ENCODE measurements at regions not wholly inside any gene's neighbourhood (a gene's known extent, or its start where the extent isn't known, plus 50 kb on each side); places are given as distances from the start of the nearest gene placed in this dataset.

DNA sequence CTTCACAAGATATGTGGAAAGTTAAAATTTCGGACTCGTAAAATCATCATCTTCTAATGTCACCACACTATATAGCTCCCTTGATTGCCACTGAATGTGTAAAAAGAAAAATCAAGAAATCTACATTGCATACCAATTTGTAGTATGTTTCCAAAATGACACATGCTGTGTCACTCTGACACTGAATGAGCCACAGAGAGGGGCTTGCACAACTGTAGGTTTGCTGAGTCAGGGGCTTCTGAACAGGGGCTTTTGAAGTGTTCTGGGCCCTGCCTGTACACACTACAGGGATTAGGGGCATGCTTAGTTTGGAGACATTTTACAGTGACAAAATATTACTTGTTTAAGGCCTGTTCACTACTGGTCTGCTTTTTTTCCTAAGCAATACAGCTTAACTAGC lies 234.4 kb upstream of the GRAMD2B start:
- H3K4me1 ChIP-seq: no peaks in the 10 kb centered on the region
- TF ChIP-seq, protein P1, sequence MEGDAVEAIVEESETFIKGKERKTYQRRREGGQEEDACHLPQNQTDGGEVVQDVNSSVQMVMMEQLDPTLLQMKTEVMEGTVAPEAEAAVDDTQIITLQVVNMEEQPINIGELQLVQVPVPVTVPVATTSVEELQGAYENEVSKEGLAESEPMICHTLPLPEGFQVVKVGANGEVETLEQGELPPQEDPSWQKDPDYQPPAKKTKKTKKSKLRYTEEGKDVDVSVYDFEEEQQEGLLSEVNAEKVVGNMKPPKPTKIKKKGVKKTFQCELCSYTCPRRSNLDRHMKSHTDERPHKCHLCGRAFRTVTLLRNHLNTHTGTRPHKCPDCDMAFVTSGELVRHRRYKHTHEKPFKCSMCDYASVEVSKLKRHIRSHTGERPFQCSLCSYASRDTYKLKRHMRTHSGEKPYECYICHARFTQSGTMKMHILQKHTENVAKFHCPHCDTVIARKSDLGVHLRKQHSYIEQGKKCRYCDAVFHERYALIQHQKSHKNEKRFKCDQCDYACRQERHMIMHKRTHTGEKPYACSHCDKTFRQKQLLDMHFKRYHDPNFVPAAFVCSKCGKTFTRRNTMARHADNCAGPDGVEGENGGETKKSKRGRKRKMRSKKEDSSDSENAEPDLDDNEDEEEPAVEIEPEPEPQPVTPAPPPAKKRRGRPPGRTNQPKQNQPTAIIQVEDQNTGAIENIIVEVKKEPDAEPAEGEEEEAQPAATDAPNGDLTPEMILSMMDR (IDR thresholded peaks at IDR 0.05): no peak
- no peak for DNase-seq (ENCODE audit: low spot score in 2 of 2)
- WGBS: 98% methylated on average over 2 of the region's 2 CpGs
- H3K27me3 ChIP-seq: no peaks in the 10 kb centered on the region
- H3K27ac ChIP-seq: no peak overlapping the region
- H3K4me3 ChIP-seq: no peak overlapping the region
- H3K9me3 ChIP-seq: no peaks in the 10 kb centered on the region
- H3K36me3 ChIP-seq: no peaks in the 10 kb centered on the region

DNA sequence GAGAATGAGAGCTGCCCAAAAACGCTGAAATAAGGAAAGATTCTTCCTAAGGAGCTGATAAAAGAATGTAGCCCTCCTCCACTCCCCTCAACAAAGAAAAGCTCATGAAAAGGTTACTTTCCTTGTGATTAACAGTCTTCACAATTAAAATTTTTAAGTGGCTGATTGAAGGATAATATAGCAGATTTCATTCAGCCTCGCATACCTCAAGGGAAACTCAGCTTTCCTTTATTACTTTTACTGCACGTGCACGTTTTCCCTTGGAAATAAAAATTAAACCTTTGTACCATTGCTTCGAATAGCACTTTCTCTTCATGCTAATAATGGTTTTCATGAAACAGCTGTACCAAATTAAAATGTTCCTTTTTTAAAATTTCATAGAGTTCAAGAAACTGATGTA lies 234.0 kb upstream of the GRAMD2B start:
- H3K27me3 ChIP-seq: no peaks in the 10 kb centered on the region
- no peaks in the 10 kb centered on the region for H3K4me1 ChIP-seq
- H3K27ac ChIP-seq: no peak overlapping the region
- H3K4me3 ChIP-seq: no peak overlapping the region
- TF ChIP-seq POLR2AphosphoS5 (IDR thresholded peaks at IDR 0.05) (no peak), POLR2A (IDR thresholded peaks at IDR 0.05) (no peak), EP300 (IDR thresholded peaks at IDR 0.05) (no peak)
- TF ChIP-seq, protein P1 (IDR thresholded peaks at IDR 0.05): no peak
- H3K9me3 ChIP-seq: no peaks in the 10 kb centered on the region
- H3K36me3 ChIP-seq: no peaks in the 10 kb centered on the region
- no peak for DNase-seq (ENCODE audit: low spot score in 2 of 2)
- 63% methylated on average over 5 of the region's 5 CpGs for WGBS

DNA sequence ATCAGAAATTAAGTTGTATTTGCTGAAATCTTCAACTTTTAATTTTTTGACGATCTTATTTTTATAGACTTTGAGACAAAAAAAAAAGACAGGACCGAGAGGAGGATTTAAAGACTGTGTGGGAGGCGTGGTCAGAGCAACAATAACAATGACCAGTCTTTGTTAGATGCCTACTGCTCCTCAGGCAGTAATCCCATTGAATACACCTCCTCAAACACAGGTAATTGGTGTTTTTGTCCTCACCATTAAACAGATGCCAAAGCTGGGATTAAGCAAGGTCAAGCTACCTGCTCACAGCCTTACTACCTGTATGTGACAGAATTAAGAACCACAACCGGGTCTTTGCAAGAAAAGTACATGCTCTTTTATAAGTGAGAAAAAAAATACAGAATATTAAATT lies 233.3 kb upstream of the GRAMD2B start:
- Histone ChIP-seq H3K27ac (no peak overlapping the region), H3K4me3 (no peak overlapping the region), H3K4me1 (no peaks in the 10 kb centered on the region), H3K9me3 (no peaks in the 10 kb centered on the region), H3K36me3 (no peaks in the 10 kb centered on the region), H3K27me3 (no peaks in the 10 kb centered on the region)
- no peak for DNase-seq (ENCODE audit: low spot score in 2 of 2)
- TF ChIP-seq, protein P1 (IDR thresholded peaks at IDR 0.05): no peak
- no peak for TF ChIP-seq POLR2A (IDR thresholded peaks at IDR 0.05)
- no peak for TF ChIP-seq POLR2AphosphoS5 (IDR thresholded peaks at IDR 0.05)
- 80% methylated on average over 4 of the region's 4 CpGs for WGBS

DNA sequence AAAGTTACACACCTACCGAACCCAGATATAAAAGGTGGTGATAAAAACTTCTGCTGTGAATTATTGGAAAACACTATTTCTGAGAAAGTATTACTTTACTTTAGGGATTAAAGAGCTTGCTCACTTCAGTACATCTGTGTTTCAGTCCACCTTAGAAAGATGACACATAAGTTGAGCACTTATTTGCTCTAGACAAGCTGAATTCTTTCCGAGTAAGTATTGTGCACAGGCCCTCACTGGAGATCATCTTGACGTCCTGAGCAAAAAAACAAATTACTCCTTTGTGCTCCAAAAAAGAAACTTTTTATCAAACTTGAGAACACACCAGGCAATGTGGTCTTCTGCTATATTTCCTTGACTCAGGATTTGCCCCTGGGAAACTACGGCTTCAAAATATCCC lies 231.0 kb upstream of the GRAMD2B start:
- TF ChIP-seq EP300 (IDR thresholded peaks at IDR 0.05): no peak
- TF ChIP-seq, protein P1 (IDR thresholded peaks at IDR 0.05): no peak
- TF ChIP-seq POLR2A (IDR thresholded peaks at IDR 0.05): no peak
- TF ChIP-seq POLR2AphosphoS5 (IDR thresholded peaks at IDR 0.05): no peak
- H3K4me1 ChIP-seq: no peaks in the 10 kb centered on the region
- DNase-seq (ENCODE audit: low spot score in 2 of 2): no peak
- H3K27ac ChIP-seq: no peak overlapping the region
- no peaks in the 10 kb centered on the region for H3K36me3 ChIP-seq
- H3K9me3 ChIP-seq: no peaks in the 10 kb centered on the region
- no peak overlapping the region for H3K4me3 ChIP-seq
- 91% methylated on average over 4 of the region's 4 CpGs for WGBS
- no peaks in the 10 kb centered on the region for H3K27me3 ChIP-seq

DNA sequence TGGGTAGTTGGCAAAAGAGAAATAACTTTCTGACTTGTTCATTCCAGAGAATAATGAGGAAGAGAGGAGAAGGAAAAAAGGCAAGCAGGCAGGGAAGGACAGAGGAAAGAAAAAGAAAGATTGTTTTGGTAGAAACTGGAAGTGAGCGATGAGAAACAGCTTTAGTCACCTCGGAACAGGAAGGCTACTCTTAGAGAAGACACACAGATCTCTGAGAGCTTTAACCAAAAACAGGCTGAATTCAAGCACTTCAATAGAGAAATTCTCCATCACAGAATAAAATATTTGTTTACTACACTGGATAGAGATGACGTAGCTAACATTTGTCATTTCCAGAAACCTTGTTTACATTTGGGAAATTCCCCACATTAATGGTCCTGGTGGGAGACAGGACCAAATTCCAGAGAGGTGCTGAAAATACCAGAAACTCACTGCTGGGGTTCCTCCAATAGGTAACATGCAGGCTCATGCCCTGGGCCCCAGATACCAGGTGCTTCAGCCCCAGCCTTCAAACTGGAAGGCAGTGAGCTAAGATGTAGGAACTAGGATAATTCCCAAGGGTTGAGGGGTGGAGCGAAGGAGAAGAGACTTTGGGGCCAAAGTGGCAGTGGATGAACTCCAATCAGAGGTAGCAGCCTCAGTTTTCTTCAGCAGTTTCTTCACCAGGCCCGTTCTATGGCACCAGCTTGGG lies 227.7 kb upstream of the GRAMD2B start:
- no peaks in the 10 kb centered on the region for H3K36me3 ChIP-seq
- no peak overlapping the region for H3K4me3 ChIP-seq
- no peak for DNase-seq (ENCODE audit: low spot score in 2 of 2)
- H3K27ac ChIP-seq: no peak overlapping the region
- no peaks in the 10 kb centered on the region for H3K9me3 ChIP-seq
- no peaks in the 10 kb centered on the region for H3K4me1 ChIP-seq
- WGBS: 65% methylated on average over 5 of the region's 5 CpGs
- no peaks in the 10 kb centered on the region for H3K27me3 ChIP-seq
- TF ChIP-seq EP300 (IDR thresholded peaks at IDR 0.05): no peak
- TF ChIP-seq, protein P1 (IDR thresholded peaks at IDR 0.05): no peak
- no peak for TF ChIP-seq POLR2AphosphoS5 (IDR thresholded peaks at IDR 0.05)
- no peak for TF ChIP-seq POLR2A (IDR thresholded peaks at IDR 0.05)

Measured in suprapubic skin (tissue), 4 donors.